Ramos (cell line): ENCODE measurements at regions not wholly inside any gene's neighbourhood (a gene's known extent, or its start where the extent isn't known, plus 50 kb on each side); places are given as distances from the start of the nearest gene placed in this dataset.

ENCODE experiments used
- in situ Hi-C: fragments of 300-500 bp; cut with MboI; formaldehyde crosslinking; loops from one replicate; pipeline ENCODE4 v1.14.3; 2022; ENCODE audit warnings: low sequenced_read_pairs; ENCODE audit not compliant: unreplicated experiment

DNA sequence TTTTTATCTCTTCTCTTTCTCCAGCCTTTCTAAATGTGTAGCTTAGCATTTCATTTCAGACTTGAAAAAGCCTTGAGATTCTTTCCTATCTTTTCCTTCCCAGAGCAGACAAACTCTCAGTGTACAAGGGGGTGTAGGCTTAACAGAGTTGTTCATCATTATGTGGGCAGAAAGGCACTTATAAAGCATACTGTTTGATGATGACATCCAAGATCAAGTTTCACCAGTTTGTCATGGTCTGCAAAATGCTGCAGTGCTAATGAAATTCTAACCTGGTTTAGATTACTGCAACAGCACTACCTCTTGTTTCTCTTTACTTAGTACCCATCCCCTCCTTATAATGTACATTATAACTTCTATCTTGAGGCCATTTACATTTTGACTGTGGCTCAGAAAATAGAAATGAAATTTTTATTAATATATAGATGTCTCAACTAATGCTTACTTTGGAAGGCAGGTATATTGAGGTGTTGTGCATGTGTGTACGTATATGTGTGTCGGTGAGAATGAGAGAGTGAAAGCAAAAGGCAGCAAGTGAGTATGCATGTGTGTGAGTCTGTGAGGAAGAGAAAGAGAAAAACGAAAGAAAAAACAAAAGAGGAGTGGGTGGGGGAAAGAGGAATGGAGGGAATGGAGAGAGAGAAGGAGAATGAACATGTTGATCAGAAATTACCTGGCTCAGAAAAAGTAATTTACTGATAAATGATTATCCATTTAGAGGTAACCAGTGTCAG, 1043.6 kb downstream of the TUSC7 start:
- in situ Hi-C loops, result no loop called here

DNA sequence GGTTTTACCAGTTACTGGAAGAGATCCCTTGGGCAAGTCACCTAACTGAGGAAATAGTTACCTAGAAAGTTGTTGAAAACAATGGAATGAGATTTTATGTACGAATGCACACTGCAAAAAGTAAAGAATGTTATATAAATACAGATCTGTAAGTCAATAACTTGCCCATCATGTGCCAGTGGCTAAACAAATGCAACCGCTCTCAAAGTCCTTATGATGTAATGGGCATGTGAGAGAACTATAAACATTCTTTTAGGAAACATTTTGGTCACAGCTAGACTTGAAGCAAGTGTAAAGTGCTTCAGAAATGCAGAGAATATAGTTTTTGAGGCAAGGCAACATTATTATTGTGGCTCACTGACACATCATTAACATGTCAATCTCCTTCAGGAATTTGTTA, 1044.5 kb downstream of the TUSC7 start:
- in situ Hi-C loops, result no loop called here

DNA sequence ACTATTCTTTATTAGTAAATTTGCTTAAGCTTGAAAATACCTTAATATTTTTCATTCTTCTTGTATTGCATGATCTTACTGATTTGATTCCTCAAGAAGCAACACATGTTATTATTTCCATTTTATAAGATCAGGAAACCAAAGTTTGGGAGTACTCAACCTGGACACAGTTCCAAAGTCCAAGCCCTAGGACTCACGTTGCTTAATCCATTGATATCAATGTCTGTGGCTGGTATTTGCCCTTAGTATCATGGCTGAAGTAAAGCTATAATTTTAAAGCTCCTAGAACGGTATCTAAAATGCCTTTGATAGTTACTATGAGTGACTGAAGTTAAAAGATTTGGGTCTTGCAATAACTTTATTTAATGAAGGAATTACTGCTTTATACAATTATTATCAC, 1045.3 kb downstream of the TUSC7 start:
- in situ Hi-C loops, result no loop called here

DNA sequence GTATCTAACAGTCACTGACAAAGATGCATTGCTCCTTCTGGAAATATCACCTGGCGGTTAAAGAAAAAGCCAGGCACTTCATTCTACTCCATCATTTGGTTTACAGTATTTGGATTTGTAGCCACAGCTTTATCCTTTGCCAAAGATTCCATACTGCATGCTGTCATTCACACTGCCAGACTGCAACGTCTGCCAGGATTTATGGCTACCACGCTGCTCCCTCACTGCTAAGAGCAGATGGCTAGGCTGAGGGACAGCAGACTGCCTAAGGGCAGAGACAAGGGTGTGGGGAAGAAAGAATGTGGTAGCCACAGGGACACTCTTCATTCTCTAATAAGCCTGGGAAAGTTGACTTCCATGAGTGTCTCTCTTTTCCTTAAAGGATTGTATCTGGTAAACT, 1047.0 kb downstream of the TUSC7 start:
- in situ Hi-C loops, result no loop called here

DNA sequence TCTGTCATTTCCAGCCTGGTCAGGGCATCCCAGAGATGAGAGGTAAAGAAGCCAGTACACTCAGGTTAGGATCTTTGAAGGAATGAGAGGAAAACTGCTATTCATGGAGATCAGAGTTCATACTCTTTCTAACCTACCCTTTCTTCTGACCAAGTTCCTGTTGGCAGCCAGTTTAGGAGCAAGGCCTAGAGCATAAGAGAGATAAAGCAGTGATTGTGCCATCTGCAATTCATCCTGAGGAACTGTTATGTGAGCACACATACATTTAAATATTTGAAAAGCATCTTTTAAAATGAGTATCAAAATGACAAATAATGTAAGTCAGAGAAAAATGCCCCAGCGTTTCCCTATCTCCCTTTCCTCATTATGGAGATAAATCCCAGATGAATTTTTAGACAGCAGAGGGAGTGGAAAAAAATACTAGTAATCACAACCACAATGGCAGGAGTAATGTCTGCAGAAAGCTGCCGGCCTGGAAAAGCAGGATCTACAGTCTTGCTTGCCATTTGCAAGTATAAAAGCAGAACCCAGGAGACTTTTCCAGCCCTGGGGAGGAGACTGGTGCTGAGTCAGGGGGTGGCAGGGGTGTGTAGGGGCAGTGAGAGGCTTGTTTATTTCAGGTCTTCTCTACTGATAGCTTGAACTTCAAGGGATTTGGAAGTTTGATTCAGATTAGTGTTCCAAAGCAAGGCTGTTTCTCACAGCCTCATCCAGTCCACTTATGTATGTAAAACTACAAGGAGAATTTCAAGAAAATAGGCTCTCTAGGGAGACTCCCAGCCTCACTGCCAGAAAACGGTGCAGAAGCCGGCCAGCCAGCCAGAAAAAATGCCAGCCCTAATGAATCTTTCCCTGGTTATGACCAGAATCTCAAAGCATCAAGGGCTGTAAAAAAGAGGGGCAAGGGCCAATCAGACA, 1052.4 kb downstream of the TUSC7 start:
- in situ Hi-C loops, result no loop called here

DNA sequence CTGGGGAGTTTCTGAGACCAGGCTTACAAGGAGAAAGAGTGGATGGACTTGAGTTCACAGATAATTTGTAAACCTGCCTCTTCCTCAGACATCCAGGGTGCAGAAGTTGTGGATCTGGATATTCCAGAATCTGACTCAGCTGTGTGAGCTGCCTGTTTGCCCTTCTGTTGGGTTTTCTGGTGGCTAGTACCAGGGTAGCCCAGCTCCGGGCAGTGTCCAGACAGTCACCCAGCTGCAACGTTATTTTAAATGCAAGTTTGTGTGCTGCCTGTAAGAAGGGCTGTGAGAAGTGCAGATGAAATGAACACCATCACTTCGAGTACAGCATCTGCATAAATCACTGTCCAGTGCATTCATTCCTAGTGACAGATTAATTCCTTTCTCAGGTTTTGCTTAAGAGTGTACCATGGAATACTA, 1053.0 kb downstream of the TUSC7 start:
- in situ Hi-C loops, result no loop called here

DNA sequence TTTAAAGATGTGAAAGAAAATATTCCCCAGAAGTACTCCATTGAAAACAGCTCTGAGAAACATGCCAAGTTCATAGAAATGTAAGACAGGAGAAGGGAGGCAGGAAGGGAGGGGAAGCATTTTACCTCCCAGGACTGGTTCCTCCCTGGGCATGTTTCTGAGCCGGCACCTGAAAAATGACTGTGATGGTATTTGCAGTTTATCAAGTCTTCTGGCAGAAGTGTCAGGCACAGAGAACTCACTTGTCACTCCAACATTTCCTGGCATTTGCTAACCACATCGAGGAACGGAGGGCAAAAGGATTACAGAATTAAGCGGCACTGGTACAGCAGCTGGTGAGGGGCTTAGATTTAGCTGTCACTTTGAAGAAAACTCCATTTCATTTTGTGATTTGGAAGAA, 1054.0 kb downstream of the TUSC7 start:
- in situ Hi-C loops, result no loop called here

DNA sequence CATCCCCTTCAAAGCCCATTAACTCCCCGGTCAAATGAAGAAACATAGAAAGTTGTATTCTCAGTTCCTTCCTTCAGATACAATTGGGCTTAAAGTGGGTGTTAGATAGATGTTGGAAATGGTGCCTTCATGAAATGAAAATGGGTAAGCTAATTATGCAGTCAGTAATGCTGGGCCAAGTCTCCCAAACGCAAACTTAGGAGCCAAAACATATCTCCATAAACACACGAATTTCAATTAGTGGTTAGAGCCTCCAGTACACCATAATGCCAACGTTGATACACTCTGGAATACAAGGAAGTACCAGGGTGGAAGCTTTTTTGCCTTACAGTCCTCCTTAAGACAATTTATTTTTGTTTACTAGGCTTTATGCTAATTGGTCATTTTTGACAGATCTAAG, 1059.0 kb downstream of the TUSC7 start:
- in situ Hi-C loops, result no loop called here

DNA sequence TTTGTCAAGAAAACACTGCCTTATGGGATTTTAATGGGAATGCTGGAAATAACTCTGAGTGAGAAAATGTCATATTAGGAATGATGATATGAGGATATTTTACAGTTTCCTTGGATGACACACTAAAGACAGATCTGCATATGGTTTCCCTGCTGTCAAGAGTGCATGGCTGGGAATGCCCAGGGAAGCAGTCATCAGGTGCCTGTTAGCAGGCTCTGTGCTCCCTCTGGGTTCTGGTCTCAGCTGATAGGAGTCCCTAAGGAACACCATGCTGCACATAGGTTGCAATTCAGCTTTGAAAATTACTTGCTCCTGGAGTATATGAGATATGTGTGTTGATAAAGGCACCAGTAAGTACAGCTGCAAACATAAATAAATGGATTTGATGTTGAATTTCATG, 1064.6 kb downstream of the TUSC7 start:
- in situ Hi-C loops, result no loop called here

DNA sequence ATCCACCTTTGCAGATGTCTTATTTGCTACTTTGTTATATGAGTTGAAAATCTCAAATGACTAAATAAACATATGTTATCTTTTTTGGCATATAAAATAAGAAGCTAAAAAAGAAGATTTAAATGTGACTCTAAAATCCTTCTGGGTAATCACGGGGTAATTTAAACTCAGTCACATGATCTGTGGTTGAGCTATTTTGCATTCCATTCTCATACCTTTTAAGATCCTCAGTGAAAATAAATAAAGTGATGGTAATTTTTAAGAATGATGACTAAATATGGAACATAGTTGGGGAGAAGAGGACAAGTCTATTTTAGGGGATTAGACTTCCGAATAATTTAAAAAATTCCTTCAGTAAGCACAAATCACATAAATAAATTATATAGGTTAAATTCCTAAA, 1076.8 kb downstream of the TUSC7 start:
- in situ Hi-C loops, result no loop called here

DNA sequence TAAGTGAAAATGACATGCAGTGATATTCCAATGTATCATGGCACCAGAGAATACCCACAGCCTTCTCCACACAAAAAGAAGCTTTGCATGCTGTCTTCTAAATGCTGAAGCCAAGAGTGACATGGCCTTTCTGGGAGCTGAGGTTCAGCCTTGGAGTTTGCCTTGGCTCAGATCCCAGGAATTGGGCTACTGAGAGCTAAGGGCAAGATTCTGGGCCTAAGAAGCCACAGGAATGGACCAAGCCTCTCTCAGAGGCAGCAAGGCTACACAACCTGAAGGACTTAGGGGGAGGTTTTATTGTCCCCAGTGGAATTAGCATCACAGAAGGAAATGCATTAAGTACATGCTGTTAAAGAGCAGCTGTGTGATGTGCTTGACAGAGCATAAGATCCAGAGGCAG, 1078.5 kb downstream of the TUSC7 start:
- in situ Hi-C loops, result no loop called here

DNA sequence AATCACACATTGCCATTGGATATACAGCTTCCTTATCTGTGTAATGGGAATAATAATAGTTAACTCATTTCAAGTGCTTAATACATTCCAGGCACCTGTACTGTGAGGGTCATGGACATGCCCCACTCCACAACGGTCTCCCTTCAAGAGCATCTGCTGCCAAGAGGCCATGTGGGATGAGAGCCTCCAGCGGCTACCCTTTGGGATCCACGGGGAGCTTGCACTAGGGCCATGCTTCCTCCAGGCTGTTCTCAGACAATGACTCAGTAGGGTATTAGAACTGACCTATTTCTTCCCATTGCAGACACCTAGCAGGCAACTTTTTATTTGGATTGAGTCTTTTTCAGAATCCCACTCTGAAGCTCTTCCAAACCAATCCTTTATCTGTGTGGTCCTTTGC, 1078.9 kb downstream of the TUSC7 start:
- in situ Hi-C loops, result no loop called here

DNA sequence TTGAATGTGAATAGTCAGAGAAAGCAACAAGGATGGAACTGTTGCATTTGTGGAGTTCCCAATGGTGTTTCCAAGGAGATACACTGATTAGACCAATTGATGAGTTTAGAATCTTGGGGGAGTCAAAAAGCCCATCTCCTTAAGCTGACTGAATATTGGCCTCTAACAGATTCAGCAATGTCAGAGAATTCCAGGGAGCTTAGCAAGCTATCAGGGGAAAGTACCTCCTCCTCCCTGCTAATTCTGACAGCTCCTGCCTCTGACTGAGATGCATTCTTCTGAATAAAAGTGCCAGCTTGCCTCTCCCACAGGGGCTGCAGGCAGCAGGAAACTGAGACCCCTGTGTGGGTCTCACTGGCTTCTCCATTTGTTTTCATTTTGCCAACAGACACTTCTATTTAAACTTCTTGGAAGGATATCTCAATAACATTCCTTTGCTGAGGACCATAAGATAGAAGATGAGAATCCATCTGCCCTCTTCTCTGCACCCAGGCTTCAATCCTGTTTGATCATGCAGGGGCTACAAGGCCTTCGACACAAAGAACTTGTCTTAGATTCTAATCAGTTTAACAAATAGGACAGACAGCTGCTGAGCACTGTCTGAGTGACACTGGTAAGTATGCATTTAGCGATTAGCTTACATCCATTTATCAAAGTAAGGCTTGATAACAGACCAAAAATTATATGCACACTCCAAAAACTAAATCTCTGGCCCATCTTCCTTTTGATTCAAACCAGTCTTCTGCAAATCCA, 1080.8 kb downstream of the TUSC7 start:
- in situ Hi-C loops, result no loop called here

DNA sequence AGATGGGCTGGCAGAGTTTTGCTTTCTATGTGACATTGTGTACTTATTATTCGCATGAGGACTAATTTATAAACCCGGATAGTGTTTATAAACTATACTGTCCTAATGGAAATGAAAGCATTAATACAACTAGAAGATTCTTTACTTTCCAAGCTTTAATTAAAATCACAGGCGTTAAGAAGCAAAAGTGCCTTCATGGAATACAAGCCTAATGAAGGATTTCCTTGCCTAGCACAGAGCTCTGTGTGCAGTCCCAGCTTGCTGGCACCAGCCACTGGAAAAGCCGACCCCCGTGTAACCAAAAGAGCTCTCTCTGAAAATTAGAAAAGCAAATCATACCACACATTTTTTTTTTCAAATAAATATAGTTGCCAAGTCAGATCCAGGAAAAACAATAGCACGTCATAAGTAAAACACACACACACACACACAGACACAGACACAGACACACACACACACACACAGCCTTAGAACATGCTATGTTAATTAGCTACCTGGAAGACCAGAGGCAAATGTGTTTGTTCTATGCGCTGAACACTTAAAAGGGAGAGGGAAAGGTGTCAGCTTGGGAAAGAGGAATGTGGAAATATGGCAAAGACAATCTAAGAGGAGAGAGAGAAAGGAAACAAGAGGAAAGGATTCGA, 1084.2 kb downstream of the TUSC7 start:
- in situ Hi-C loops, result no loop called here

DNA sequence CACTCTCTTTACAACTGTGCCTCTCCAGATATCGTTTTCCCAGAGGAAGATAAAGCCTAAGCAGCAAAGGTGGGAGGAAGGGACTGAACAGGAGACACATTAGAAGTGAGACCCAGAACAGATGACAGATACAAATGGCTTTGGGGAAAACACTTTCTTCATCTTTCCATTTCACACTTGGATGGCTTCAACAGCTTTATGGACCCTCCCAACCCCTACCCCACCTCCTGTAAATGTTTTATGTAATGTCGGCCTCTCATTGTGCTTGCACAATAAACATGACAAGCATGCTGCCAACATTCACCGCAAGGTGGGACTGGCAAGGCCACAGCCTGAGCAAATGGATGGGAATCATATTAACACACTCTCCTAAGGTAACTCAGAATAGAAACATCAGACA, 1088.6 kb downstream of the TUSC7 start:
- in situ Hi-C loops, result no loop called here

DNA sequence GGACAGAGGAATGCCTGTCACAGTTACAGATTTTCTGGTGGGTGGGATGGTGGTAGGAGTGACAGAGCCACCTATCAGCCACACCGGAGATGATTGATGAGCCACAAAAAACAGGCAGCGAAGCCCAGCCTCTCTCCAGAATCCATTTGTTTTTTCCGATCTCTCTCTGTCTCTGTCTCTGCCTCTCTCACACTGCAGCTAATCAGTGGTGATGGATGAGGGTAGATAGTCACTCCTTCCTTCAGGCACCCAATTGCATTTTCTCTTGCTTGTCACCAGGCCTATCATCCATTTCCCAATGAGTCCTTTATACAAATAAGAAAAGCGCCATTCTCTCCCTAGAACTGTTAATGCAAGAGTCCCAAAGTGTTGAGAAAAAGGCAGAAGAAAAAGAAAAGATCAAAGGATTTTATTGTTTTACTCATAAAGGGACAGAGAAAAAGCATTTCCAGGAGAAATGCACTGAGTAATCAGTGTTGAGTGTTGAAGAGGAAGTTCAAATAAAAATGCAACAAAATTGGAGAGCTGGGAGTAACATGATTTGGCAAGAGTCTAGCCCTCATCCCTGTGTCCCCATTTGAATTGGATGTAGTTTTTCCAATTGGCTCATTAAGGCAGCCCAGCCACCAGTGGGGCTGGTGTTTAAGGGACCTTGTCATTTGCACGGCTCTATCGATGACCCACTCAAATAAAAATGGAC, 1089.3 kb downstream of the TUSC7 start:
- in situ Hi-C loops, result no loop called here

DNA sequence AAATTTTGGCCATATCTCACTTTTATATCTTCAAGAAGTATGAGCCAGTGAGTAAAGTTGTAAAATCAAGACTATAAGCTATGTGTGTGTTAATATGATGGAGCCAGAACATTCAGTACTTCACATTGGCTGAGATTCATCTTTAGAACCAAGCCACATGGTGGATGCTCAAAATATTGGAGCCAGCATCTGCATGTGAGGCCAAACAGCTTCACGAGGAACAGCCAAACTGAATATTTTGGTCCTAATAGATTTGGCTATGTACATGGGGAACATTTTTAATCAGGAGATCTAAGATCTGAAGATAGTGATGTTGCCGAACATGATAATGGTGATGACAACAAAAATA, 1089.8 kb downstream of the TUSC7 start:
- in situ Hi-C loops, result no loop called here

DNA sequence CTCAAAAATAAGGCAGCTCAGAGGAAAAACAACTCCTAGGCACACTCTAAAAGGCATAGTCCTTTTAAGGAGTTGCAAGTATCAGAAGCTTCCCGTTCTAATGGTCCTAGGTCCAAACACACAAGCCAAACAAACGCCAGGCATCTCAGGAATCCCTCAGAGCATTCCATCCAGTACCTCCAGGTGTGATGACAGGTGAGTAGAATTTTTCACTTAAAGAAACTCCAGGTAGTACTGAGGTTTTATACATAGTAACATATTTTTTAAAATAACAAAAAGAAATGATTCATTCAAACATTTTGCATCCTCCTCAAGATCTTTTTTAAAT, 1092.3 kb downstream of the TUSC7 start:
- in situ Hi-C loops, result no loop called here

DNA sequence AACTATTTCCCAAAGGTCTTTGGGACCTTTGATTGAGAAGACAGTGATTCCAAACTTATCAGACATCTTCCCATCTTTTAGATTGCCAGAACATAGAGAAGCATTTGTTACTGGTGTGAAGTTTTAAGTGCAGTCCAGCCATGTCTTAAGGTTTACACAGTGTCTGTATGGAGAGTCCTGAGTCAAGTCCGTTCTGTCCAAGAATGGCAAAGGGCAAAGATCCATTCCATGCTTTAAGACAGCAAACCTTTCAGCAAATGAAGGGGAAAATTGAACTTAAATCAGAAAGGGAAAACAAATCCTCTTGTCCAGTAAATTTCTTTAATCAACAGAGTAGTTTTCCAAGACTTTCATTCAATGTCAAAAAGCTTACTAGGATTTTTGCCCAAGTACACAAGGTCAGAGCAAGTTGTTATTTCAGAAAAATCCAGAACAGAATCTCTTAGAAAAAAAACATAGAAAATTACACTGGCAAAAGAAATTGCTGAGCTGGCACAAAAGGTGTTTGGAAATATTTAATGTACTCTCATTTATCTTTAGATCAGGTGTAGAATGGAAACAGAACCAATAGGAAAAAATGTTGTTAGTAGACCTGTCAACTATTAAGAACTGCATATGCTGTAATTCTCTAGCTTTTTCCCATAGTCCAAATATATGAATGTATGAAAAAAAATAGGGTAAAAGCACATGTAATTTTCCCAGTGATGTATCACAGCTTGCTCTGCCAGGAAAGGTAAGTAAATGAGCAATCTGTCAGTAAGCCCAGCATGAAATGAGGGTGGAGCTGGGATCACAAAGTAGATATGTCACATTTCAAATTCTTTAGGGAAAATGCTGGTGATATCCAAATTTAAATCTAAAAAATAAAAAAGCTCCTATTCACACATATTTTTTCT, 1099.9 kb downstream of the TUSC7 start:
- in situ Hi-C loops, result no loop called here
